RWPE2 (cell line): ENCODE measurements at regions not wholly inside any gene's neighbourhood (a gene's known extent, or its start where the extent isn't known, plus 50 kb on each side); places are given as distances from the start of the nearest gene placed in this dataset.

ENCODE experiments used
- ATAC-seq: fragments of 200-7000 bp; cut with Tn5 transposase; 3 replicates; pipeline ENCODE4 v1.9.1; 2021; ENCODE audit warnings: low read depth
- DNase-seq: peaks from one replicate; pipeline ENCODE4 v3.0.0-alpha.2; 2020; ENCODE audit warnings: low spot score
- H3K27ac ChIP-seq: fragments of 450-650 bp; 2 replicates; pipeline ENCODE4 v1.5.1; 2017; ENCODE audit warnings: mild to moderate bottlenecking; ENCODE audit not compliant: poor library complexity, severe bottlenecking
- H3K27me3 ChIP-seq: fragments of 250-450 bp; sonication (Bioruptor Pico); 2 replicates; pipeline ENCODE4 v1.5.1; 2021; ENCODE audit warnings: mild to moderate bottlenecking, moderate library complexity; ENCODE audit not compliant: insufficient read depth, poor library complexity, severe bottlenecking
- H3K36me3 ChIP-seq: fragments of 250-450 bp; sonication (Bioruptor Pico); 2 replicates; pipeline ENCODE4 v1.5.1; 2020; ENCODE audit warnings: low read depth, mild to moderate bottlenecking, moderate library complexity
- H3K4me1 ChIP-seq: fragments of 250-450 bp; sonication (Bioruptor Pico); 2 replicates; pipeline ENCODE4 v1.5.1; 2021; ENCODE audit warnings: mild to moderate bottlenecking, moderate library complexity; ENCODE audit not compliant: insufficient read depth, poor library complexity, severe bottlenecking
- H3K4me3 ChIP-seq: fragments of 250-450 bp; sonication (Bioruptor Pico); 2 replicates; pipeline ENCODE4 v1.5.1; 2021; ENCODE audit warnings: mild to moderate bottlenecking, moderate library complexity; ENCODE audit not compliant: severe bottlenecking
- H3K9me3 ChIP-seq: fragments of 250-450 bp; sonication (Bioruptor Pico); 2 replicates; pipeline ENCODE4 v1.5.1; 2021; ENCODE audit warnings: mild to moderate bottlenecking, moderate library complexity; ENCODE audit not compliant: severe bottlenecking
- CTCF ChIP-seq: fragments of 450-650 bp; IDR thresholded peaks from one replicate; pipeline ENCODE4 v1.5.1; 2017; ENCODE audit warnings: mild to moderate bottlenecking, moderate library complexity; ENCODE audit not compliant: poor library complexity, severe bottlenecking

GRCh38 chr4:111499291-111499690 lies 646.0 kb upstream of the FAM241A start:
- Histone ChIP-seq H3K36me3 (no peaks in the 10 kb centered on the region), H3K4me1 (no peaks in the 10 kb centered on the region), H3K27me3 (no peaks in the 10 kb centered on the region), H3K9me3 (no peaks in the 10 kb centered on the region), H3K4me3 (no peak overlapping the region), H3K27ac (no peak overlapping the region)
- DNase-seq (no peak), ATAC-seq (no peak)
- no peak for TF ChIP-seq CTCF

- TF ChIP-seq CTCF, result no peak
Measured at GRCh38 chr4:111499706-111500105, 645.5 kb upstream of the FAM241A start.

GRCh38 chr4:111500858-111501257 lies 644.4 kb upstream of the FAM241A start:
- TF ChIP-seq CTCF, result no peak
- ATAC-seq, result no peak
- no peaks in the 10 kb centered on the region for H3K4me1 ChIP-seq

More at GRCh38 chr4:111499706-111500105, 645.5 kb upstream of the FAM241A start:
- Histone ChIP-seq H3K4me3 (no peak overlapping the region), H3K4me1 (no peaks in the 10 kb centered on the region), H3K36me3 (no peaks in the 10 kb centered on the region), H3K27me3 (no peaks in the 10 kb centered on the region), H3K27ac (no peak overlapping the region), H3K9me3 (no peaks in the 10 kb centered on the region)
- ATAC-seq (no peak), DNase-seq (no peak)

GRCh38 chr4:111501946-111502345 lies 643.3 kb upstream of the FAM241A start:
- no peak overlapping the region for H3K27ac ChIP-seq
- no peak for TF ChIP-seq CTCF
- H3K4me1 ChIP-seq, result no peaks in the 10 kb centered on the region
- no peaks in the 10 kb centered on the region for H3K36me3 ChIP-seq
- no peaks in the 10 kb centered on the region for H3K9me3 ChIP-seq
- DNase-seq (no peak), ATAC-seq (no peak)
- no peak overlapping the region for H3K4me3 ChIP-seq
- no peaks in the 10 kb centered on the region for H3K27me3 ChIP-seq

More at GRCh38 chr4:111500858-111501257, 644.4 kb upstream of the FAM241A start:
- Histone ChIP-seq H3K27me3 (no peaks in the 10 kb centered on the region), H3K4me3 (no peak overlapping the region), H3K27ac (no peak overlapping the region), H3K36me3 (no peaks in the 10 kb centered on the region), H3K9me3 (no peaks in the 10 kb centered on the region)
- DNase-seq, result no peak

- no peak overlapping the region for H3K4me3 ChIP-seq
- no peaks in the 10 kb centered on the region for H3K9me3 ChIP-seq
- no peak overlapping the region for H3K27ac ChIP-seq
- H3K27me3 ChIP-seq, result no peaks in the 10 kb centered on the region
- DNase-seq (no peak), ATAC-seq (no peak)
- TF ChIP-seq CTCF, result no peak
- no peaks in the 10 kb centered on the region for H3K36me3 ChIP-seq
- no peaks in the 10 kb centered on the region for H3K4me1 ChIP-seq
Measured at GRCh38 chr4:111502626-111503025, 642.6 kb upstream of the FAM241A start.
